ENCODE measurements at regions not wholly inside any gene's neighbourhood (a gene's known extent, or its start where the extent isn't known, plus 50 kb on each side); places are given as distances from the start of the nearest gene placed in this dataset.

DNA sequence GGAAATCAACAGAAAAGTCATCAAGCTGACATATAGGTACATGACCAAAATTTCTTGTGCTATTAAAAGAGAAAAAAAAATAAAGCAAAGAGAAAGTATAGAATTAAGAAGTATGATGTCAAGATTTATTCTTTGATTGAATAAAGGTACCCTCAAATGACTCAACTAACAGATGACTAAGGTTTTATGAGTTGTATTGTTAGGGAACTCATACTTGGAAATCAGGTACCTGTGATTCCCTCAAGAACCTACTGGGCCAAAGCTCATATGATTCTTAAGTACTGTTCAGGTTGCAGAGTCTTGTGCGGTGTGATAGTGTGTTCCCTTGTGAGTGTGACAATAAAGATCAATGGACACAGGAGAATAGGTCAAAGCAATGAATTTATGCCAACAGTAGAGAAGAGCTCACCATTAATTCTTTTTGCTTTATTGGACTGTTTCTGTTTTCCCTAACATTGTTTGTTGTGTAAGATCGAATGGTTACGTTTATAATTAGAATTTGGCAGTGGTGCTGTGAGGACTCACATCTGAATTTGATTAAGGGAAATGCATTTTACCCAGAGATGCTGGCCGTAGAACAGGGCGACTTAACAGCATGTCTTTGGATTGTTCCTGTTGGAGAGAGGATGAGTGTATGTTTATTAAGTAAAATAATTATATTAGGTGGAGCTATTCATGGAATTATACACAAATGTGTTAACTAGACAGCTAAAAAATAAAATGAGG is 293.2 kb upstream of the SEMA3D start:
- H3K9me3 ChIP-seq, result no peaks in the 10 kb centered on the region
- no peaks in the 10 kb centered on the region for H3K4me1 ChIP-seq (ENCODE audit: low read depth)
- no peaks in the 10 kb centered on the region for H3K36me3 ChIP-seq (ENCODE audit: low read depth)
- intact Hi-C loops (cut with DNase I, micrococcal nuclease), result no loop called here
- ATAC-seq (no peak), DNase-seq (no peak)
- no peak overlapping the region for H3K4me3 ChIP-seq
- TF ChIP-seq, protein P1, sequence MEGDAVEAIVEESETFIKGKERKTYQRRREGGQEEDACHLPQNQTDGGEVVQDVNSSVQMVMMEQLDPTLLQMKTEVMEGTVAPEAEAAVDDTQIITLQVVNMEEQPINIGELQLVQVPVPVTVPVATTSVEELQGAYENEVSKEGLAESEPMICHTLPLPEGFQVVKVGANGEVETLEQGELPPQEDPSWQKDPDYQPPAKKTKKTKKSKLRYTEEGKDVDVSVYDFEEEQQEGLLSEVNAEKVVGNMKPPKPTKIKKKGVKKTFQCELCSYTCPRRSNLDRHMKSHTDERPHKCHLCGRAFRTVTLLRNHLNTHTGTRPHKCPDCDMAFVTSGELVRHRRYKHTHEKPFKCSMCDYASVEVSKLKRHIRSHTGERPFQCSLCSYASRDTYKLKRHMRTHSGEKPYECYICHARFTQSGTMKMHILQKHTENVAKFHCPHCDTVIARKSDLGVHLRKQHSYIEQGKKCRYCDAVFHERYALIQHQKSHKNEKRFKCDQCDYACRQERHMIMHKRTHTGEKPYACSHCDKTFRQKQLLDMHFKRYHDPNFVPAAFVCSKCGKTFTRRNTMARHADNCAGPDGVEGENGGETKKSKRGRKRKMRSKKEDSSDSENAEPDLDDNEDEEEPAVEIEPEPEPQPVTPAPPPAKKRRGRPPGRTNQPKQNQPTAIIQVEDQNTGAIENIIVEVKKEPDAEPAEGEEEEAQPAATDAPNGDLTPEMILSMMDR (IDR thresholded peaks at IDR 0.05), result no peak

DNA sequence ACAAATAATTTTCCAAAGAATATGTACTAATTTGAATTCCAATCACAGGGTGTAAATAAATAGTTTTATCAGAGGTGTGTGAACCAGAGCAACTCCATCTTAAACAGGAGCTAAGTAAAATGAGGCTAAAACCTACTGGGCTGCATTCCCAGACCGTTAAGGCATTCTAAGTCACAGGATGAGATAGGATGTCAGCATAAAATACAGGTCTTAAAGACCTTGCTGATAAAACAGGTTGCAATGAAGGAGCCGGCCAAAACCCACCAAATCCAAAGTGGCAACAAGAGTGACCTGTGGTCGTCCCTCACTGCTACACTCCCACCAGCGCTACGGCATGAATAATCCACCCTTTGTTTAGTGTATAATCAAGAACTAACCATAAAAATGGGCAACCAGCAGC is 291.7 kb upstream of the SEMA3D start:
- no peaks in the 10 kb centered on the region for H3K4me1 ChIP-seq (ENCODE audit: low read depth)
- no peaks in the 10 kb centered on the region for H3K36me3 ChIP-seq (ENCODE audit: low read depth)
- intact Hi-C loops (cut with DNase I, micrococcal nuclease), result no loop called here
- ATAC-seq, result no peak
- DNase-seq, result no peak
- TF ChIP-seq, protein P1 (IDR thresholded peaks at IDR 0.05), result no peak
- H3K4me3 ChIP-seq, result no peak overlapping the region
- H3K9me3 ChIP-seq, result no peaks in the 10 kb centered on the region

DNA sequence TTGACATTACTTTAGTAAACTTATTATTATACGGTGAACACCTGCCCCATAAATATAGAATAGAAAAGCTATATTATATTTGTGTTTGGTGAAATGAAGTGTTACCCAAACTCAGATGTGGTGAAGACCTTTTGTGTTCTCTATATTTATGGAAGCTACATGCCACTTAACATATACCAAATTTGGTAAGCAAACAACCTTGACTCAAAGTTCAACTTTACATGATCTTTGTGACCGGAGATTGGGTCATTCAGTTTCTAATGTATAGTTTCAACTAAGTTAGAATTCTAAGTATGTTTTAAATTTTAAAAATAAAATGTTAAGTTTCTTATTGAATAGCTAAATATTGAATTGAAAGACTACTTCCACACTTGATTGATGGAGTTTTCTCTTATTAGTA is 288.6 kb upstream of the SEMA3D start:
- Histone ChIP-seq H3K36me3 (ENCODE audit: low read depth) (no peaks in the 10 kb centered on the region), H3K4me3 (no peak overlapping the region), H3K9me3 (no peaks in the 10 kb centered on the region), H3K4me1 (ENCODE audit: low read depth) (no peaks in the 10 kb centered on the region)
- intact Hi-C loops (cut with DNase I, micrococcal nuclease), result no loop called here
- DNase-seq (no peak), ATAC-seq (no peak)
- TF ChIP-seq, protein P1 (IDR thresholded peaks at IDR 0.05), result no peak

DNA sequence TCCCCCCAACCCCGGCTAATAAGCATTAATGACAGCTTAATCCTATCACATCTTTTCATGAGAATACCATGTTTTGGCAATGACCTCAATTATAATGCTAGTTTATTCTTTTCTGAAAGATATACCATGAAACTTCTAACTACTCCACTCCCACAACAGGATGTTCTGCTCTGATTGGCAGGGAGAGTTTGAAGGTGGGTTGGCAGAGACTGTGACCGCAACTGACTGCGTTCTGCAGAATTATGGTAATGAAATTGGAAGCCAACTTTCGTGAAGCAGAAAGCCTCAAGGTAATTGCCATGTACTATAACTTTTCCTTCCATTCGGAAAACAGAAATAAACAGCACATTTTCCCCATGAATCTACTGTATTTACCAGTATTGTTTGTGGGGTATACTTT is 288.2 kb upstream of the SEMA3D start:
- Histone ChIP-seq H3K4me3 (no peak overlapping the region), H3K9me3 (no peaks in the 10 kb centered on the region), H3K4me1 (ENCODE audit: low read depth) (no peaks in the 10 kb centered on the region), H3K36me3 (ENCODE audit: low read depth) (no peaks in the 10 kb centered on the region)
- TF ChIP-seq, protein P1 (IDR thresholded peaks at IDR 0.05), result no peak
- ATAC-seq (no peak), DNase-seq (no peak)
- intact Hi-C loops (cut with DNase I, micrococcal nuclease), result no loop called here

DNA sequence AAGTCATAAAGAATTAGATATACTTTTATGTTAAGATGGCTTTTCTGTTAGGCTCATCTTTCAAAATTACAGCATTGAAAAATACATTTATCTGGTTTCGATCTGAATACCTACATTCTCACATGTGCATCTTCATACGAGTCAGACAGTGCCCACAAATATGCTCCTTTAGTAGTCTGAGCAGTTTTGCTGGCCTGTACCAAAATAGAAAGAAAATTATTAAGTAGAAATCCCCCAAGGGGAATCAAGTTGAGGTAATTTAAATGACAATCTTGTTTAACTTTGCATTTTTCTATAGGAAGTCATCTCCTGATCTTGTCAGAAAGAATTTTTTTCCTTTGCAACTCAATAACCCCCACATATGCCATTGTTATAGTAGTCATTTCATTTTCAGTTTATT is 287.4 kb upstream of the SEMA3D start:
- ATAC-seq (no peak), DNase-seq (no peak)
- TF ChIP-seq, protein P1 (IDR thresholded peaks at IDR 0.05), result no peak
- intact Hi-C loops (cut with DNase I, micrococcal nuclease), result no loop called here
- no peaks in the 10 kb centered on the region for H3K4me1 ChIP-seq (ENCODE audit: low read depth)
- H3K9me3 ChIP-seq, result no peaks in the 10 kb centered on the region
- no peak overlapping the region for H3K4me3 ChIP-seq
- no peaks in the 10 kb centered on the region for H3K36me3 ChIP-seq (ENCODE audit: low read depth)

DNA sequence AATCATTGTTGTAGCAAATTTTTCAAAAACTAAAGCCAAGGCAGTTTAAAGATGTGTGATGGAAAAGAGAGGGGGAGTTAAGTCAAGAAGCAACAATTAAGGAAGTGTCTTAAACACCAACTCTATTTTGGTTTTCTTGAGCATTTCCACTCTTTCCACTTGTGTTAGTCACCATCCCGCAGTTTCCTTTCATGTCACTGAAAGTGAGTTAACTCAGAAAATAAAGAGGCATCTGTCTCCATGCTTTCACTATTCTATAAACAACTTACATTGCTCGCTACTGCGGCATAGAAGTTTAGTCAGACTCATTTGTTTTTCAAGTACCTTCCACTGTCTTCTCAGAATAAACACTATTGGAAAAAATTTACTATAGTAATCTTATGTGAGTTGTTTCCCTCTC is 284.9 kb upstream of the SEMA3D start:
- no peak for ATAC-seq
- no peaks in the 10 kb centered on the region for H3K9me3 ChIP-seq
- no peak for DNase-seq
- H3K36me3 ChIP-seq (ENCODE audit: low read depth), result no peaks in the 10 kb centered on the region
- TF ChIP-seq, protein P1 (IDR thresholded peaks at IDR 0.05), result no peak
- no peaks in the 10 kb centered on the region for H3K4me1 ChIP-seq (ENCODE audit: low read depth)
- intact Hi-C loops (cut with DNase I, micrococcal nuclease), result no loop called here
- no peak overlapping the region for H3K4me3 ChIP-seq
